Mucosa of descending colon (tissue), 3 donors: ENCODE measurements at regions not wholly inside any gene's neighbourhood (a gene's known extent, or its start where the extent isn't known, plus 50 kb on each side); places are given as distances from the start of the nearest gene placed in this dataset.

Experiments used
- ATAC-seq: fragments of 200-7000 bp; cut with Tn5 transposase; one replicate; pipeline ENCODE4 v1.9.1; 2020; ENCODE audit warnings: mild to moderate bottlenecking, moderate library complexity
- DNase-seq, 3 donors: peaks; one replicate each; pipeline ENCODE4 v3.0.0-alpha.2; 2020
- H3K36me3 ChIP-seq: fragments of 200-600 bp; one replicate; pipeline ENCODE4 v1.8.0; 2021; ENCODE audit warnings: low read depth, mild to moderate bottlenecking
- H3K4me1 ChIP-seq: fragments of 200-600 bp; one replicate; pipeline ENCODE4 v1.8.0; 2021; ENCODE audit warnings: low read depth, mild to moderate bottlenecking
- H3K4me3 ChIP-seq: fragments of 200-600 bp; one replicate; pipeline ENCODE4 v1.8.0; 2021; ENCODE audit warnings: mild to moderate bottlenecking
- H3K9me3 ChIP-seq: fragments of 200-600 bp; one replicate; pipeline ENCODE4 v1.8.0; 2021; ENCODE audit warnings: mild to moderate bottlenecking
- intact Hi-C, 2 donors: fragments of 100-400 bp; cut with DNase I in 1 of 2; cut with micrococcal nuclease in 1 of 2; formaldehyde crosslinking; loops; one replicate each; pipeline versions ENCODE4 v1.11.0 to v1.11.1; 2022; cut with DNase I, micrococcal nuclease
- TF ChIP-seq, protein P1 (sequence below): fragments of 200-600 bp; IDR thresholded peaks from one replicate; pipeline ENCODE4 v1.8.0; 2022; ENCODE audit warnings: antibody characterized with exemption, mild to moderate bottlenecking
- donor health status: DM: no; HTN: no; CAD: no; lungs with moderate emphysema.
- donor health status: DM: no; HTN: no; CAD: no.
- donor health status: DM: no; HTN: yes; CAD: no.

- Histone ChIP-seq H3K4me1 (no peaks in the 10 kb centered on the region), H3K4me3 (no peak overlapping the region), H3K36me3 (no peaks in the 10 kb centered on the region), H3K9me3 (no peaks in the 10 kb centered on the region)
- DNase-seq (no peak), ATAC-seq (no peak)
- intact Hi-C loops = no loop called here
- TF ChIP-seq, protein P1, sequence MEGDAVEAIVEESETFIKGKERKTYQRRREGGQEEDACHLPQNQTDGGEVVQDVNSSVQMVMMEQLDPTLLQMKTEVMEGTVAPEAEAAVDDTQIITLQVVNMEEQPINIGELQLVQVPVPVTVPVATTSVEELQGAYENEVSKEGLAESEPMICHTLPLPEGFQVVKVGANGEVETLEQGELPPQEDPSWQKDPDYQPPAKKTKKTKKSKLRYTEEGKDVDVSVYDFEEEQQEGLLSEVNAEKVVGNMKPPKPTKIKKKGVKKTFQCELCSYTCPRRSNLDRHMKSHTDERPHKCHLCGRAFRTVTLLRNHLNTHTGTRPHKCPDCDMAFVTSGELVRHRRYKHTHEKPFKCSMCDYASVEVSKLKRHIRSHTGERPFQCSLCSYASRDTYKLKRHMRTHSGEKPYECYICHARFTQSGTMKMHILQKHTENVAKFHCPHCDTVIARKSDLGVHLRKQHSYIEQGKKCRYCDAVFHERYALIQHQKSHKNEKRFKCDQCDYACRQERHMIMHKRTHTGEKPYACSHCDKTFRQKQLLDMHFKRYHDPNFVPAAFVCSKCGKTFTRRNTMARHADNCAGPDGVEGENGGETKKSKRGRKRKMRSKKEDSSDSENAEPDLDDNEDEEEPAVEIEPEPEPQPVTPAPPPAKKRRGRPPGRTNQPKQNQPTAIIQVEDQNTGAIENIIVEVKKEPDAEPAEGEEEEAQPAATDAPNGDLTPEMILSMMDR = no peak
Measured at GRCh38 chr7:88700725-88701124, 58.8 kb upstream of the ZNF804B start.

DNA sequence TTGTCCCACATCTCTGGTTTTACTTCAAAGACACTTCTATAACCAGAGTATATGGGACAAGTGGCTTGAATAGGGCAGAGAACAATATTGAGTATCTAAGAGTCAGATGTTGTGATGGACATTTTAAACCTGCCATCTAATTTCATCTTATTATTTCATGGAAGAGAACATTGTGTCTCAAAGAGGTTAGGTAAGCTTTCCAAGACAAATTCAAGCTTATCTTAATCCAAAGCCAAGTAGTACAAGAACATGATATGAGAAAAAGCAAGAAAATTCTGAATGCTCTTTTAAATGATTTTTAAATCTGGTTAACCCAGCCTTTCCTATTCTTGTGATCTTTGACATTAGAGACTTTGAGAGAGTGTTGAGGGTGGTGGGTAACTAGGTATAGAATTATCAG, 65.3 kb upstream of the ZNF804B start:
- DNase-seq (no peak), ATAC-seq (no peak)
- Histone ChIP-seq H3K4me1 (no peaks in the 10 kb centered on the region), H3K4me3 (no peak overlapping the region), H3K36me3 (no peaks in the 10 kb centered on the region), H3K9me3 (no peaks in the 10 kb centered on the region)
- TF ChIP-seq, protein P1 = no peak
- intact Hi-C loops = no loop called here

DNA sequence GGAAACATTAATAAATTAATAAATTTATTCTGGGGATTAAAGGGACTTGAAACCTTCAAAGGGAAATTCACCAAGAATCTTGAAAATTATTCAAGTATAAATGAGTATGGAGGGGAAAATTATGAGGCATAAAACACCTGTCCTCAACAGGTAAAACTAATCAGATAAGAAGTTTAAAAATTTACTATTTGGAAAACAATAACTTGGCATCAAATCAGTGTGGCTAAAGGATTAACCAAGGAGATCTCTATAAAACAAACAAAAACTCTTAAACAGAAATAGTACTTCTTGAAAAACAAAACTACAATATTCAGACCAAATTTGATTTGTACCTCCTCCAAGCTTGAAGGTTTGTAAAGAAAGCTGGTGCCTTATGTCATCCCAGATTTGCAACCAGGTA, 66.4 kb upstream of the ZNF804B start:
- ATAC-seq (no peak), DNase-seq (no peak)
- H3K9me3 ChIP-seq = no peaks in the 10 kb centered on the region
- H3K36me3 ChIP-seq = no peaks in the 10 kb centered on the region
- TF ChIP-seq, protein P1 = no peak
- intact Hi-C loops = no loop called here
- no peak overlapping the region for H3K4me3 ChIP-seq
- no peaks in the 10 kb centered on the region for H3K4me1 ChIP-seq

- TF ChIP-seq, protein P1 = no peak
- DNase-seq (no peak), ATAC-seq (no peak)
- intact Hi-C loops = no loop called here
- H3K4me1 ChIP-seq = no peaks in the 10 kb centered on the region
- no peak overlapping the region for H3K4me3 ChIP-seq
- no peaks in the 10 kb centered on the region for H3K36me3 ChIP-seq
- no peaks in the 10 kb centered on the region for H3K9me3 ChIP-seq
Measured at GRCh38 chr7:88692493-88692892, 67.0 kb upstream of the ZNF804B start.

DNA sequence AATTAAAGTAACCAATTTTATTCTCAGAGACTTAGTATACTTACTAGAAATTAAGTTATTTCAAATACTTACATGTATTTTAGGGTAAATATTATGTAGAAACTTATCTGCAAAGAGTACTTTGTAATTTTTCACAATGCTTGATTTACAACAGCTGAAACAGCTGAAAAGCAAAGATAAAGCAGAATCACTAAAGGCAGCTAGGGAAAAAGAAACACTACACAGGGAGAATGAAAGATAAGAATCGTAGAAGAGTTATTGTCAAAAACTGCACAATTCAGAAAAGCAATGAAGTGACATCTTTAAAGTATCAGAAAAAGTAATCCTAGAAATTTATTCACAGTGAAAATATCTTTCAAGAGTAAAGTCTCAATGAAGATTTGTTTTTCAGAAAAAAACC, 69.7 kb upstream of the ZNF804B start:
- DNase-seq (no peak), ATAC-seq (no peak)
- TF ChIP-seq, protein P1 = no peak
- no peaks in the 10 kb centered on the region for H3K36me3 ChIP-seq
- no peaks in the 10 kb centered on the region for H3K4me1 ChIP-seq
- no peak overlapping the region for H3K4me3 ChIP-seq
- no peaks in the 10 kb centered on the region for H3K9me3 ChIP-seq
- intact Hi-C loops = no loop called here

GRCh38 chr7:88688222-88688621, 71.3 kb upstream of the ZNF804B start:
- Histone ChIP-seq H3K4me3 (no peak overlapping the region), H3K36me3 (no peaks in the 10 kb centered on the region), H3K4me1 (no peaks in the 10 kb centered on the region), H3K9me3 (no peaks in the 10 kb centered on the region)
- intact Hi-C loops = no loop called here
- DNase-seq = no peak
- TF ChIP-seq, protein P1 = no peak
- no peak for ATAC-seq
